ENCODE measurements at regions not wholly inside any gene's neighbourhood (a gene's known extent, or its start where the extent isn't known, plus 50 kb on each side); places are given as distances from the start of the nearest gene placed in this dataset.

GRCh38 chr5:13529300-13529699, 415.2 kb downstream of the DNAH5 start:
- WGBS, 2 experiments (ENCODE audit: extremely low coverage in 1 of 2, insufficient coverage in 1 of 2, insufficient read length in 1 of 2, insufficient replicate concordance in 2 of 2, low coverage in 1 of 2, low lambda C conversion rate in 2 of 2, missing lambda C conversion rate in 1 of 2) = 100% methylated on average over 1 of the region's 1 CpG; no CpG with 5 or more reads in 1 of the 2 experiments
- no peak overlapping the region for H3K4me2 ChIP-seq (ENCODE audit: insufficient read depth in 1 of 2, low read depth in 2 of 2, low read length in 2 of 2)

More at GRCh38 chr5:13529300-13529699, 415.2 kb downstream of the DNAH5 start:
- Histone ChIP-seq H3K36me3 (ENCODE audit: control insufficient read depth in 2 of 4, insufficient read depth in 4 of 4, low read length in 3 of 4) (no peaks in the 10 kb centered on the region), H3K18ac (ENCODE audit: extremely low read depth, low read length) (no peak overlapping the region), H4K20me1 (replicated peaks in 1 of 2; ENCODE audit: control insufficient read depth in 1 of 2, insufficient read depth in 2 of 2, low read length in 2 of 2) (no peaks in the 10 kb centered on the region), H2BK120ac (replicated peaks; ENCODE audit: low read depth, low read length) (no peak overlapping the region), H3K4ac (replicated peaks; ENCODE audit: insufficient read length, low read depth, low read length) (no peak overlapping the region), H4K8ac (ENCODE audit: extremely low read depth, insufficient read depth, low read length) (no peak overlapping the region), H2BK5ac (ENCODE audit: low read depth, low read length) (no peak overlapping the region), H2AK5ac (ENCODE audit: low read depth, low read length) (no peak overlapping the region), H3K79me2 (ENCODE audit: control insufficient read depth in 1 of 2, insufficient read depth in 2 of 2, low read length in 2 of 2) (no peaks in the 10 kb centered on the region), H2BK12ac (ENCODE audit: low read depth, low read length) (no peak overlapping the region), H2AFZ (ENCODE audit: low read length) (no peak overlapping the region), H3K27me3 (replicated peaks in 1 of 4; ENCODE audit: control insufficient read depth in 3 of 4, extremely low read depth in 1 of 4, insufficient read depth in 3 of 4, low read length in 3 of 4) (no peaks in the 10 kb centered on the region), H3K4me1 (replicated peaks in 1 of 4; ENCODE audit: control insufficient read depth in 3 of 4, insufficient read depth in 4 of 4, low read length in 3 of 4) (no peaks in the 10 kb centered on the region), H4K91ac (replicated peaks; ENCODE audit: insufficient read length, low read length) (no peak overlapping the region), H3K9me3 (ENCODE audit: insufficient read depth in 2 of 2, low read depth in 1 of 2, low read length in 1 of 2) (peaks cover 0 to 4% of the 10 kb centered on the region in 2 experiments; a peak in 1 of 4 replicates), H3K23me2 (ENCODE audit: low read depth, low read length) (no peaks in the 10 kb centered on the region), H3K14ac (ENCODE audit: insufficient read length) (no peak overlapping the region), H2BK15ac (ENCODE audit: low read length) (no peak overlapping the region), H3K27ac (ENCODE audit: low read depth, low read length) (no peak overlapping the region), H3K56ac (replicated peaks; ENCODE audit: insufficient read length, low read depth, low read length) (no peak overlapping the region), H3K9ac (replicated peaks in 1 of 4; ENCODE audit: extremely low read depth in 1 of 4, low read depth in 3 of 4, low read length in 3 of 4) (no peak overlapping the region), H2BK20ac (ENCODE audit: low read length) (no peak overlapping the region), H4K5ac (ENCODE audit: insufficient read length, low read depth, low read length) (no peak overlapping the region), H3K4me3 (ENCODE audit: extremely low read depth in 1 of 4, insufficient read depth in 2 of 4, low read depth in 3 of 4, low read length in 4 of 4) (no peak overlapping the region), H3K23ac (ENCODE audit: insufficient read length) (no peak overlapping the region), H3K79me1 (ENCODE audit: low read depth, low read length) (no peaks in the 10 kb centered on the region)
- no peak for FAIRE-seq
- DNase-seq (ENCODE audit: low read depth in 1 of 2, low spot score in 2 of 2) = no peak
- TF ChIP-seq MAX (IDR thresholded peaks at IDR 0.05) = no peak
- no peak for TF ChIP-seq KDM4A (IDR thresholded peaks at IDR 0.05; ENCODE audit: low read depth, low read length, severe bottlenecking)
- no peak for TF ChIP-seq E2F6 (IDR thresholded peaks at IDR 0.05)
- no peak for TF ChIP-seq ASH2L (IDR thresholded peaks at IDR 0.05; ENCODE audit: low read length)
- TF ChIP-seq RXRA (IDR thresholded peaks at IDR 0.05; ENCODE audit: insufficient read depth, low read depth, low read length) = no peak
- no peak for TF ChIP-seq CBX5 (IDR thresholded peaks at IDR 0.05; ENCODE audit: low read depth, low read length)
- no peak for TF ChIP-seq ZNF274 (IDR thresholded peaks at IDR 0.05; ENCODE audit: borderline replicate concordance, extremely low read depth, low read length)
- TF ChIP-seq SP2 (IDR thresholded peaks at IDR 0.05; ENCODE audit: low read length) = no peak
- no peak for TF ChIP-seq KDM5A (IDR thresholded peaks at IDR 0.05; ENCODE audit: low read length)
- no peak for TF ChIP-seq NANOG (IDR thresholded peaks at IDR 0.05; ENCODE audit: insufficient read depth, low read depth, low read length, poor library complexity, severe bottlenecking)
- TF ChIP-seq JUN (IDR thresholded peaks at IDR 0.05; ENCODE audit: low read depth, low read length) = no peak
- POLR2A ChIA-PET (ENCODE audit: partially characterized antibody) = no interaction called here
- CTCF ChIA-PET (ENCODE audit: partially characterized antibody) = no interaction called here

Measured in H1 (cell line).